HCT116 (cell line): ENCODE measurements at regions not wholly inside any gene's neighbourhood (a gene's known extent, or its start where the extent isn't known, plus 50 kb on each side); places are given as distances from the start of the nearest gene placed in this dataset.

Source experiments
- ATAC-seq: fragments of 200-7000 bp; cut with Tn5 transposase; 2 replicates; pipeline ENCODE4 v1.9.1; 2020; ENCODE audit warnings: mild to moderate bottlenecking, moderate library complexity
- BruUV-seq: library from RNA; stranded (reverse); fragments of 400-500 nt; replicated peaks from 2 replicates; lab custom pipeline; 2021; lab: Mats Ljungman, UMichigan
- CTCF ChIA-PET: fragments of 300-600 bp; sonication (Branson Sonifier 250); formaldehyde crosslinking; loops from one replicate; lab custom pipeline; 2021; ENCODE audit warnings: antibody characterized with exemption; lab: Charles Lee
- POLR2A ChIA-PET: fragments of 300-600, 350-600 bp; sonication (Branson Sonifier 250); formaldehyde crosslinking; loops from one replicate; lab custom pipeline; 2021; ENCODE audit warnings: antibody characterized with exemption; lab: Charles Lee
- RAD21 ChIA-PET, 2 experiments: fragments of 300-600 bp; sonication (Branson Sonifier 250); formaldehyde crosslinking; loops; one replicate each; lab custom pipeline; 2023; ENCODE audit warnings: low total read pairs in 2 of 2; ENCODE audit not compliant: uncharacterized antibody in 2 of 2, unreplicated experiment in 2 of 2, low non-redundant PET in 1 of 2; lab: Charles Lee
- DNase-seq: peaks from one replicate; pipeline ENCODE4 v3.0.0-alpha.2; 2010; ENCODE audit warnings: low read depth, low spot score
- H2AFZ ChIP-seq: fragments of 200-600 bp; shearing (Covaris generic), sonication (generic); 2 replicates; pipeline ENCODE4 v1.6.1; 2017; ENCODE audit warnings: low read depth, mixed run types, mixed read lengths, antibody characterized with exemption, low read length; ENCODE audit not compliant: poor library complexity, severe bottlenecking
- H3K27ac ChIP-seq: 2 replicates; pipeline ENCODE4 v1.5.1; 2012; ENCODE audit warnings: low read depth, low read length
- H3K27me3 ChIP-seq: fragments of 200-600 bp; sonication (generic); 2 replicates; pipeline ENCODE4 v1.6.1; 2016; ENCODE audit warnings: mixed run types, low read length, mixed read lengths; ENCODE audit not compliant: insufficient read depth
- H3K36me3 ChIP-seq, 2 experiments: fragments of 200-500 bp in 1 of 2; fragments of 200-600 bp in 1 of 2; sonication (Bioruptor generic) in 1 of 2; sonication (generic) in 1 of 2; 2 replicates each; pipeline versions ENCODE4 v1.5.1 to v1.6.1; 2014 to 2016; ENCODE audit warnings: low read length in 2 of 2, inconsistent platforms in 1 of 2, mixed read lengths in 1 of 2, mixed run types in 1 of 2; ENCODE audit not compliant: insufficient read depth in 2 of 2, control insufficient read depth in 1 of 2
- H3K4me1 ChIP-seq, 2 experiments: fragments of 200-600 bp in 1 of 2; sonication (generic) in 1 of 2; 2 replicates each; pipeline versions ENCODE4 v1.5.1 to v1.6.1; 2012 to 2017; ENCODE audit warnings: low read length in 2 of 2, inconsistent platforms in 1 of 2, mild to moderate bottlenecking in 1 of 2, mixed read lengths in 1 of 2, mixed run types in 1 of 2, moderate library complexity in 1 of 2; ENCODE audit not compliant: insufficient read depth in 2 of 2, control insufficient read depth in 1 of 2
- H3K4me2 ChIP-seq: fragments of 200-600 bp; sonication (generic); 2 replicates; pipeline ENCODE4 v1.6.1; 2017; ENCODE audit warnings: mixed run types, low read length, mixed read lengths
- H3K4me3 ChIP-seq, 2 experiments: fragments of 200-600 bp in 1 of 2; sonication (generic) in 1 of 2; replicated peaks in 1 of 2; 2 replicates each; pipeline ENCODE4 v1.5.1; 2011 to 2016; ENCODE audit warnings: low read length in 2 of 2, control low read depth in 1 of 2, low read depth in 1 of 2, mild to moderate bottlenecking in 1 of 2, mixed read lengths in 1 of 2, mixed run types in 1 of 2
- H3K79me2 ChIP-seq: fragments of 200-600 bp; sonication (generic); 2 replicates; pipeline ENCODE4 v1.6.1; 2017; ENCODE audit warnings: mild to moderate bottlenecking, mixed run types, low read length, moderate library complexity, mixed read lengths; ENCODE audit not compliant: insufficient read depth
- H3K9ac ChIP-seq: fragments of 200-600 bp; sonication (generic); 2 replicates; pipeline ENCODE4 v1.6.1; 2016; ENCODE audit warnings: low read length, mixed read lengths
- H3K9me2 ChIP-seq: fragments of 200-600 bp; sonication (generic), shearing (Covaris generic); 2 replicates; pipeline ENCODE4 v1.6.1; 2017; ENCODE audit warnings: mixed run types, mild to moderate bottlenecking, moderate library complexity; ENCODE audit not compliant: insufficient read depth
- H3K9me3 ChIP-seq, 2 experiments: fragments of 200-500 bp in 1 of 2; fragments of 200-600 bp in 1 of 2; sonication (Bioruptor generic) in 1 of 2; sonication (generic) in 1 of 2; 2 replicates each; pipeline ENCODE4 v1.6.1; 2014 to 2017; ENCODE audit warnings: low read length in 2 of 2, mixed read lengths in 2 of 2, inconsistent platforms in 1 of 2, low read depth in 1 of 2, mild to moderate bottlenecking in 1 of 2, mixed run types in 1 of 2, moderate library complexity in 1 of 2; ENCODE audit not compliant: control insufficient read depth in 1 of 2, insufficient read depth in 1 of 2
- H4K20me1 ChIP-seq: fragments of 200-600 bp; sonication (generic), shearing (Covaris generic); 2 replicates; pipeline ENCODE4 v1.6.1; 2017; ENCODE audit warnings: mixed run types, mild to moderate bottlenecking, moderate library complexity; ENCODE audit not compliant: insufficient read depth
- ATF3 ChIP-seq: IDR thresholded peaks from 2 replicates; pipeline ENCODE4 v1.6.1; 2012
- CBX3 ChIP-seq: IDR thresholded peaks from 2 replicates; pipeline ENCODE4 v1.6.1; 2012; ENCODE audit warnings: low read depth
- CEBPB ChIP-seq: IDR thresholded peaks from 2 replicates; pipeline ENCODE4 v1.6.1; 2012; ENCODE audit warnings: low read depth
- CTCF ChIP-seq, 3 experiments: fragments of 200-600 bp in 1 of 3; sonication (generic) in 1 of 3; IDR thresholded peaks in 2 of 3; conservative IDR thresholded peaks in 1 of 3; 2 replicates each; pipeline ENCODE4 v1.5.1; 2012 to 2017; ENCODE audit warnings: low read depth in 2 of 3, low read length in 2 of 3, antibody characterized with exemption in 1 of 3, borderline replicate concordance in 1 of 3, control low read depth in 1 of 3, mild to moderate bottlenecking in 1 of 3, mixed read lengths in 1 of 3, mixed run types in 1 of 3, moderate library complexity in 1 of 3; ENCODE audit not compliant: insufficient read depth in 1 of 3
- EGR1 ChIP-seq: IDR thresholded peaks from 2 replicates; pipeline ENCODE4 v1.6.1; 2012; ENCODE audit warnings: low read depth
- ELF1 ChIP-seq: IDR thresholded peaks from 2 replicates; pipeline ENCODE4 v1.6.1; 2012; ENCODE audit warnings: low read depth, borderline replicate concordance
- EZH2 ChIP-seq: fragments of 200-600 bp; sonication (generic); IDR thresholded peaks from 2 replicates; pipeline ENCODE4 v1.6.1; 2017; ENCODE audit warnings: antibody characterized with exemption, mixed run types
- EZH2phosphoT487 ChIP-seq: fragments of 200-600 bp; IDR thresholded peaks from 2 replicates; pipeline ENCODE4 v1.6.1; 2018; ENCODE audit warnings: antibody characterized with exemption, borderline replicate concordance
- JUND ChIP-seq: IDR thresholded peaks from 2 replicates; pipeline ENCODE4 v1.6.1; 2012
- MAX ChIP-seq: IDR thresholded peaks from 2 replicates; pipeline ENCODE4 v1.6.1; 2012
- POLR2AphosphoS5 ChIP-seq: IDR thresholded peaks from 2 replicates; pipeline ENCODE4 v1.6.1; 2011; ENCODE audit warnings: mild to moderate bottlenecking, low read depth, low read length, moderate library complexity
- RAD21 ChIP-seq: IDR thresholded peaks from 2 replicates; pipeline ENCODE4 v1.6.1; 2012; ENCODE audit warnings: low read depth, mild to moderate bottlenecking
- REST ChIP-seq: IDR thresholded peaks from 2 replicates; pipeline ENCODE4 v1.6.1; 2012; ENCODE audit warnings: low read depth
- SIN3A ChIP-seq: IDR thresholded peaks from 2 replicates; pipeline ENCODE4 v1.6.1; 2012; ENCODE audit warnings: low read depth
- SP1 ChIP-seq: IDR thresholded peaks from 2 replicates; pipeline ENCODE4 v1.6.1; 2012; ENCODE audit warnings: low read depth
- SRF ChIP-seq: IDR thresholded peaks from 2 replicates; pipeline ENCODE4 v1.6.1; 2012; ENCODE audit warnings: low read depth
- TCF7L2 ChIP-seq: IDR thresholded peaks from 2 replicates; pipeline ENCODE4 v1.7.0; 2011; ENCODE audit warnings: borderline replicate concordance, inconsistent platforms; ENCODE audit not compliant: insufficient read depth, insufficient read length; ENCODE audit errors: extremely low read depth
- YY1 ChIP-seq: IDR thresholded peaks from 2 replicates; pipeline ENCODE4 v1.6.1; 2011; ENCODE audit warnings: low read length, low read depth, moderate library complexity, mild to moderate bottlenecking; ENCODE audit not compliant: insufficient replicate concordance; ENCODE audit errors: extremely low read depth
- ZFX ChIP-seq: fragments of 450-650 bp; IDR thresholded peaks from 2 replicates; pipeline ENCODE4 v1.6.1; 2017
- ZNF274 ChIP-seq: fragments of 200-500 bp; sonication (Bioruptor generic); IDR thresholded peaks from 2 replicates; pipeline ENCODE4 v1.6.1; 2014; ENCODE audit warnings: mild to moderate bottlenecking, low read depth, low read length, inconsistent platforms
- intact Hi-C: fragments of 100-400 bp; cut with micrococcal nuclease; formaldehyde crosslinking; loops from 2 replicates; pipeline ENCODE4 v1.10.0; 2022

- TF ChIP-seq MAX = no peak
- no peak for TF ChIP-seq SRF
Observed at GRCh38 chr10:3346851-3347250, 174.3 kb upstream of the PITRM1 start (continued).

GRCh38 chr10:3342771-3343170 lies 170.2 kb upstream of the PITRM1 start:
- Histone ChIP-seq H3K79me2 (no peaks in the 10 kb centered on the region), H3K9ac (no peak overlapping the region), H3K9me2 (no peaks in the 10 kb centered on the region), H3K36me3 (no peaks in the 10 kb centered on the region), H2AFZ (no peak overlapping the region), H3K4me2 (no peak overlapping the region), H3K27me3 (peaks cover 14% of the 10 kb centered on the region; the same call in 1 of the 2 replicates), H3K27ac (no peak overlapping the region), H4K20me1 (no peaks in the 10 kb centered on the region), H3K9me3 (no peaks in the 10 kb centered on the region), H3K4me1 (no peaks in the 10 kb centered on the region), H3K4me3 (no peak overlapping the region)
- no peak for TF ChIP-seq EZH2phosphoT487
- TF ChIP-seq CBX3 = no peak
- no peak for TF ChIP-seq SP1
- TF ChIP-seq RAD21 = no peak
- TF ChIP-seq REST = no peak
- no peak for TF ChIP-seq EZH2
- no peak for TF ChIP-seq YY1
- no peak for TF ChIP-seq CEBPB
- TF ChIP-seq SRF = no peak
- TF ChIP-seq MAX = no peak
- TF ChIP-seq CTCF (IDR thresholded peaks at IDR 0.05 in 2 of 3, conservative IDR thresholded peaks at IDR 0.05 in 1 of 3; ENCODE audit: borderline replicate concordance in 1 of 3, insufficient read depth in 1 of 3, low read depth in 2 of 3, low read length in 2 of 3) = no peak
- TF ChIP-seq EGR1 = no peak
- no peak for TF ChIP-seq POLR2AphosphoS5
- TF ChIP-seq JUND = no peak
- no peak for TF ChIP-seq ATF3
- no peak for TF ChIP-seq SIN3A
- no peak for TF ChIP-seq ZNF274
- no peak for TF ChIP-seq ELF1
- no peak for TF ChIP-seq ZFX
- no peak for TF ChIP-seq TCF7L2
- intact Hi-C loops = no loop called here
- RAD21 ChIA-PET = no interaction called here
- DNase-seq (no peak), ATAC-seq (no peak)
- POLR2A ChIA-PET = no interaction called here
- CTCF ChIA-PET = no interaction called here
- BruUV-seq = no TSS peak
